Stimulated activated CD4-positive, alpha-beta T cell treated with anti-CD3 and anti-CD28 coated beads, Interleukin-4, amount 100 ng/mL, for 24 hours (primary cell): ENCODE measurements at regions not wholly inside any gene's neighbourhood (a gene's known extent, or its start where the extent isn't known, plus 50 kb on each side); places are given as distances from the start of the nearest gene placed in this dataset.
"Not testable (repeated sequence)": the region's sequence is repeated elsewhere in the genome, so short reads cannot be mapped to it uniquely, and the experiment has no call there.

Experiments
- DNase-seq: peaks from one replicate; pipeline ENCODE4 v3.0.0-alpha.2; 2020

DNA sequence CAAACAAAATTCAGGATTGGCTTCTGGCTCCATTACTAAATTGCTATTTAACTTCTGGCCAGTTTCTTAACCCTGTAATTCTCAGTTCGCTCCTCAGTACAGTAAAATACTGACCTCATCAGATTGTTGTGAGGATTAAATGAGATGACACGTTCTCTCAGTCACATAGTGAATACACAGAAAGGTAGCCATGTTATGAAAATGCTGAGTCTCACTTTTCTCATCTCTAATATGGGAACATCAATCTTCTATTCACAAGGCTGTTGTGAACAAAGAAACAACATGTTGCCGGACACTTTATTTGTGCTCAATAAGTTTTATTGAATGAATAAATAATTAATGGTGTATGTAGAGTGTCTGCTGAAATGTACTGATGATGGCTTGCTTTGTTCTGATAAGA lies 924.5 kb upstream of the GOT2 start:
- DNase-seq, result no peak

DNA sequence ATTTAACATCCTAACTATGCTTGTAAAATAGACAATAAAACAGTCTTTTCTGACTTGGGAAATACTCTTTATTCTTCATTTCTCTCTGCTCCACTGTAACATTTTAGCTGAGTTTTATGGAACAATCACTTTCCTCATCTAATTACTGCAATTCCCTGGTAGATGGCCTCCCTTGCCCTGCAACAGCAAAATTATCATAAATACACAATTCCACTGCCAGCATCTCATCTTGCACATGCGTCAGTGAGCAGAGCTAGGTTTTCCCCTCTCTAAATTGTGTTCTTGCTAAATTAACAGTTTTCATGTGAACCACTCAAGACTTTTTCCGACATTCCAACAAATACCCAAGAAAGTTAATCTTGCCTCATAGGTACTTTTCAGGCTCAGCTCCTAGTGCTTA lies 920.9 kb upstream of the GOT2 start:
- no peak for DNase-seq

DNA sequence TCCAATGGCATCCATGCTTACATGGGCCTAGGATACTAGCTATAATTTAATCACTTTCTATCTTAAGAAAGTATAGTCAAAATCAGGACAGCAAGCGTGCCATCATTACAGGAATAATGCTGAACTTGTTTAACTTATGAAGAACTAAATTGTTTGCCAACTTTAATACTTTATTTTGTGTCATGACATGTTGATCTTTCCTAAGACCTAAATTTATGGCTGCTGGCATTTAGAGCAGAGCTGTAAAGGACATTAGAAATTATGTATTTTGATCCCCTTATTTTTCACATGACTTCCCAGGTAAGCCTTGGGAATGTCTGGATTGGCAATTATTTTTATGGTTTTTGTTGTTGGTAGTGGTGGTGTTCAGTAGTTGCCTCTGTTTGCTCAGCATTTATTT lies 920.3 kb upstream of the GOT2 start:
- no peak for DNase-seq

DNA sequence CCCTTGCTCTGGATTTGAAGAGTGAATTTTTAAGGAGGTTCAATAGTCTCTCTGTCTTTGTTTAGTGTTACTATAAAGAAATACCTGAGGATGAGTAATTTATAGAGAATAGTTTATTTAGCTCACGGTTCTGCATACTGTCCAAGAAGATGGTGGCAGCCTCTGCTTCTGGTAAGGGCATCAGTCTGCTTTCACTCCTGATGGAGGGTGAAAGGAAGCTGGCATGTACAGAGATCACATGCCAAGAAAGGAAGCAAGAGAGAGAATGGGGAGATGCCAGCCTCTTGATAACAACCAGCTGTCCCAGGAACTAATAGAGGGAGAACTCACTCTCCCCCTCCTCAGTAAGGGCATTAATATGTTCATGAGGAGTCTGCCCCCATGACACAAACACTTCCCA lies 917.5 kb upstream of the GOT2 start:
- DNase-seq, result no peak

DNA sequence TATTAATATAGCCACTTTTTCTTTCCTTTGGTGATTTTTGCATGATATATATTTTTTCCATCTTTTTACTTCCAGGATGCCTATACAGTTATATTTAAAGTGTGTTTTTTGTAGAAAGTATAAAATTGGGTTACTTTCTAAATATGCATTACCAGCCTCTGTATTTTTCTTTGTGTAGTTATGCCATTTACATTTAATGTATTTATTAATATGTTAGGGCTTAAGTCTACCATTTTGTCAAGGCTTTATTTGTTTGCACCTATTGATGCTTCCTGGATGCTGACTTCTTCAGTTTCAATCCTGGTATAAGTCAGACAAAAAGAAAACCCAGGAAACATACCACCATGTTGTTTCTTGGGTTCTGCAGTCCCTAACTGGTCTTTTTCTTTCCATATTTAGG lies 911.1 kb upstream of the GOT2 start:
- DNase-seq, result no peak

DNA sequence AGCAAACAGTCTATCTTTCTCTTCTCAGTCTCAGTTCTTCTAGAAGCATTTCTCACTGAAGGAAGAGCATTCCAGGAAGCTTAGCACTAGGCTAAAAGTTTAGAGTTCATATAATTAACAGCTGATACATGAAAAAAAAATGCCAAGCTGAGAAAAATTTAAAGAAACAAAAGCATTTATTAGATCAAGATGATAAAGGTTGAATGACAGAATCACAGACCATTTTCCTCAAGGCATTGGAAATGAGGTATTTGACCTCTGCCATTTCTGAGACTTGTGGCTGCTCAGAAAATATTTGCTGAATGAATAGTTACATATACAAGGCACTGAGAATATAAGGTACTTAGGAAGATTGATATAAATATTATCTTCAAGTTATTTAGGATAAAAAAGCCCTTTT lies 901.6 kb upstream of the GOT2 start:
- no peak for DNase-seq

DNA sequence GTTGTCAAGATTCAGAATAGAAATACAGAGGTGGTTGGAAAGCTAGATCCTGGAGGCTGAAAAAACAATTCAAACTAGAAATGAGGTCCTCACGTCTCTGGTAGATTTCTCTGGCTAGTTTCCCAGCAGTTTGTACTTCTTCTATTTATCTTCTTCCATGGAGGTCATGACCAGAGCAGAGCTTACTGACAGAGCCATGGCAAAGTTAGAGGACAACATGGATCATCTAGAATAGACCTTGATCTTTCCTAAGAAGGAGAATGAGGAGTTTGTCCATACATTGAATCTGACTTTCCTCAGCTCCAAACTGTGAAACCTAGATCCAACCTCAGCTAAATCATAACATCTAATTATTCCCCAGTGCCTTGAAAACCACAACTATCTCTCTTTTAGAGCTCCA lies 900.8 kb upstream of the GOT2 start:
- DNase-seq, result no peak

DNA sequence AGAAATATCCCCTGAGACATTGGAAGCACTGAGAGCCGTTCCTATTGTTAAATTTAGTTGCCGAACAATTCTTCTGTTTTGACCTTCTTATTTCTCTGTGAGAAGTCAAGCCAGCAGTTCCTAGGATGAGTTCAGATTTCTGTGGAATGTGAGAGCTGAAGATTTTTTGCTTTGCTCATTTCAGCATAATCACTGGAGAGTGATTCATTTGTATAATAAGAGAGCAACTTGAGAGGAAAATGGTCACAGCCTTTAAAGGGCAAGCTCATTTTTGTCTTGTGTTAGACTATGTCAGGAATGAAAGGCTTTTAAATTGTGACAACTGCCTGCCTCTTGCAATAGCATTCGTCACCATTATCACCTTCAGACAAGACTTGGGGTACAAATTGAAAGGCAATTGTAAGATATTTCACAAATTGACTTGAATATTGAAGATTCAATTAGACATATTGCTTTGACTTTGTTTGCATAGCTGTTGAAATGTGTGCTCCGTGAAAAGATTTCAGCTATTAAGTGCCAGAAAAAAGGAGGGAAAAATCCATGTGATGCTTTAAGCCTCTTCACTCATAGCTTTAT lies 900.0 kb upstream of the GOT2 start:
- no peak for DNase-seq

DNA sequence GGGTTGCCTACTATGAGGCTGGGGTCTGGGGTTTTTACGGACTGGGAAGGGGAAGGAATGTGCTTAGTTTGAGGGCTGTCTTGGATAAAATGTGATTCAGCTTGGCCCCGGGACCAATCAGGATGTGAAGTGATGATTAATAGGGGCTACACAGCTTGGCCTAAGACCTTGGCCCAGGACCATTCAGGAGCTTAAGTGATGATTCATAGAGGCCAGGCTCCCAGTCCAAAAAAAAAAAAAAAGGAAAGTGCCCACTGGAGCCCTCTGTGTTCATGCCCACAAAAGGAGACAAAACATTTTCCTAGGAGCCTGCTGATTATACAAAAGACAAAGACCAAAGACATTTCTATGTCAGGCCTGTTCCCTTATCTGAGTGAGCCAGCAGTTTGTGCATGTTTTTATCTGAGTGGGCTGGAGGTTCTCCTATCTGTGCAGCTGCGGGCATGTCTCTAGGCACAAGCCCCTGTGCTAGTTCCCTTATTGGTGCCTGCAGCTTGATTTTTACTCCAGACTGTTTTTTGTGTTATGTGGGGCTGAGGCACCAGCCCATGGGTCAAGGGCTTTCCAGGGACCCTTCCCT lies 898.2 kb upstream of the GOT2 start:
- DNase-seq, result no peak

DNA sequence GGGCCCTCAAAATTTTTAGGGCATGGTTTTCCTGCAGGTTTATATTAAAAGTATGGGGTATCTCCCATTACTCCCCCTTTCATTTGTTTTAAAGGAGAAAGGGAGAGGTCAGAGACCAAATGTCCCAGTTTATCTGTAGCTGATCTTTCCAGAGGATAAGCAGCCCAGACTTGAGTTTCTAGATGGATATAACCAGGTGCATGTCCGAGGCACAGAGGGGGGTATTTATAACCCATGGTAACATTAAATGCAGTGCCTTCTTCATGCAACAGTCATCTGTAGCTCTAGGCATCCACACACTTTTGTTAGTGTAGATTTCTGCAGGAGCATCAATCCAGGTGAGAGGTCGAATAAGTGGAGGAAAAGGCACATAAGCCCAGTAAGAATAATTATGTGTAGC lies 890.3 kb upstream of the GOT2 start:
- not testable (repeated sequence) for DNase-seq

DNA sequence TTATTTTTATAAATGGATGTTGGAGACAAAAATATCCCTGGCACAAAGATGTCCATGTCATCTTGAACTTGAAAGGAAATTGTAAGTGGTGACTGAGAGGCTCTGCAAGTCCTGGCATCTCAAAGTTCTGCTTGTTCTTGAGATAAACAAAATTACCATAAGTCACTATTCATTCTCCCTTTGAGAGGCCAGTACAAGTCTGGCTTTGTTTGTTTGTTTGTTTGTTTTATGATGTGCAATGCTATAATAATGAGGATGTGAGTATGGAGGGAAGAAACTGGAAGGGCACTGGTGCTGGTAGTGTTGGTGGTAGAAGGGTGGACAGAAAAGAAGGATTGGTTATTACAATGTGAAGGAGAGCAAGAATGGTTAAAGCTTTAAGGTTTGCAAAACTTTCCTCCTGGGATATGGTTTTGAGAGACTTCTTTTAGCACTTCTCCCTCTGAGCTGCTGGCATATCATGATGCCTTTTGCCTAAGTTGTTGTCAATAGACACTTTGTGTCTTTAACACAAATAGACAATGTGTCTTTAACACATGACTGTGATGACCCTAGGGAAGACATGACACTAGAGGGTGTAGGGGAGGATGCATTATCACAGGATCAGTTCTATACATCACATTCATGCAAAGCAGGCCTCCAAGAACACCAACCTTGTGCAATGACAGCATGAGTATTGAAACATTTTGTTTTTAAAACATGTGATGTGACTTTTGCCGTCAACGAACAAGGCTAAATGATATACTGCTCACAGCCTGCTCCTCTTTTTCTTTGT lies 880.5 kb upstream of the GOT2 start:
- DNase-seq, result no peak

DNA sequence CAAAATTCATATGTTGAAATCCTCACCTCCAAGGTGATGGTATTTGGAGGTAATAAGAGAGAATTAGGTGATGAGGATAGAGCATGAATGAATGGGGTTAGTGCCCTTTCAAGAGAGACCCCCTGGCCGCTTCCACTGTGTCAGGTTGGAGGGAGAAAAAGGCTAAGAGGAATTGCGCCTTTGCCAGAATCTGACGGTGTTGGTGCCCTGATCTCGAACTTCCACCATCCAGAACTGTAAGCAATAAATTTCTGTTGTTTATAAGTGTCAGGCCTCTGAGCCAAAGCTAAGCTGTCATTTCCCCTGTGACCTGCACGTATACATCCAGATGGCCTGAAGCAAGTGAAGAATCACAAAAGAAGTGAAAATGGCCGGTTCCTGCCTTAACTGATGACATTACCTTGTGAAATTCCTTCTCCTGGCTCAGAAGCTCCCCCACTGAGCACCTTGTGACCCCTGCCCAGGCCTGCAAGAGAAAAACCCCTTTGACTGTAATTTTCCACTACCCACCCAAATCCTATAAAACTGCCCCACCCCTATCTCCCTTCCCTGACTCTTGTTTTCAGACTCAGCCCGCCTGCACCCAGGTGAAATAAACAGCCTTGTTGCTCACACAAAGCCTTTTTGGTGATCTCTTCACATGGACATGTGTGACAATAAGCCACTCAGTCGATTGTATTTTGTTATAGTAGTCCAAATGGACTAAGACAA lies 878.9 kb upstream of the GOT2 start:
- DNase-seq, result not testable (repeated sequence)

DNA sequence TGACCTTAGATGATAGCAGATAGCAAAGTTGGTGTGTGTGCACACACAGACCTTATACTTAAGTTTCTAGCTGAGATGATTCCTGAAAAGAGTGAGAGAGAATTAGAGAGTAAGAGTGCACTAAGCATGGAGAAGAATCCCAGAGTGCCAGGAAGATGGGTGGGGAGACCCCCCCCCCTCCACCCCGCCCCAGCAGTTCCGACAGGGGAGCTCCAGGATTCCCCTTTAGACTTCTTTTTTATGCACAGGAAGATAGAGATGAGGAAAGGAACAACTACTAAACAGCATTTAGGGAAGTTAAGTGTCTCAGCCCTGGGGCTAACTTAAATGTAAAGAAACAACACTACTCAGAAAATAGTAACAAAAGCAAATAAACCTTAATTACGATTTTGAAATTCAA lies 878.0 kb upstream of the GOT2 start:
- DNase-seq, result no peak

DNA sequence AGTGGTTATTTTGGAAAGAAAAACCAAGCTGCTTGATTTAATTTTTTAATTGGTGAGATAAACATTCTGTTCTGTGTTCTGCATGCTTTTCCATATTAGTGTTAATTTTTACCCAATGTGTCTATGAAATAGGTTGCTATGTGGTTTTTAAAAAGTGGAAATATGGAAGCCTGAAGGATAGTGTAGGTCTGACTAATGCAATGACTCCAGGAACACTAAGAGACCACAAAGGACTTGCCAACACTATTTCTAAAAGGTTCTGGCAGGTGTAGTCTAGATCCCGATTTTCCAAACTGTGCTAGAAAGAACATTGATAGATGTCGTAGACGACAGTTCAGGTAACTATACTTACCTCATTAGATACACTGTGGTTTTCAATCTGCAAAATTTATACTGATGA lies 877.4 kb upstream of the GOT2 start:
- no peak for DNase-seq

DNA sequence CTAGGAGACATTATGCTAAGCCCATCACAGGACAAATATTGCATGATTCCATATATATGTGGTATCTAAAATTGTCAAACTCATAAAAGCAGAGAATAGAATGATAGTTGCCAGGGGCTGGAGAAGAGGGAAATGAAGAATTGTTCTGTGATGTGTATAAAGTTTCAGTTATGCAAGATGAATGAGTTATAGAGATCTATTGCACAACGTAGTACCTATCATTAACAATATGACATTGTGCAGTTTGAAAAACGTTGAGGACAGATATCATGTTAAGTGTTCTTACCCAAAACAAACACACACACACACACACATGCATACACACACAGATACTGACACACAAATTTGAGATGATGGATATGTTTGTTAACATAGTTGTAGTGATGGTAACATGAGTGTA lies 871.6 kb upstream of the GOT2 start:
- no peak for DNase-seq

DNA sequence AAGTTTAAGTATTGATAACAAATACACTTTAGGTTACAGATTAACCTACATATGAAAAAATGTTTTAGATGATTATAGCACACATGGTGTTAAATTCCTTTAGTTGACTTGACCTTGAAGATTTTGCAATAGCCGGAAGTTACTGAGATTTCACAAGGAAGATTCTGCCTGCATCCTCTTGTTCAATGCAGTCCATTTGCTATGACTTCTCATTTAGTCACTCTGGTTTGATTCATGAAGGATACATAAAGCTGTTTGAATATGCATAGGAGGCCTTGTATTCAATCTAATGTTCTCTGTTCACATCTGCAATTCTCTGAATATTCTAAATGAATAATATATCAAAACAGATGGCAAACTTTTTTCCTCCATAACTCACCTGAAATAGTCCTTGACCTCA lies 870.2 kb upstream of the GOT2 start:
- DNase-seq, result no peak

DNA sequence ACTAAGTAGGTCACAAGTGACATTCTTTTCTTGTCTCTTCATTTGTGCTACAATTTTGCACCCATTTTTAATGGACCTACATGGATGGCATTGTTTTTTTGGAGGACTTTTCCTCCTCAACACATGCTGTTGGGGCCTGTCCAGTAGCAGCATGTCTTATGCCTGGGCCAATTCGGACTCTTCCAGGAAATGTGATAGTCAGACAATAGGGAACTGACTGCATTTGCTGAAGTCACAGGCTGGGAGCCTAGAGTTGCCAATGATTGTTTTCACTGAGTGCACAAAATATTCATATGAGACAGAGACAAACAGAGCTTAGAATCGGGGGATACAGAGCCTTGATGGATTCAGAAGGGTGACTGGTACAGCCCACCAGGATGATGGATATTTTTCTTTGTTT lies 867.3 kb upstream of the GOT2 start:
- no peak for DNase-seq

DNA sequence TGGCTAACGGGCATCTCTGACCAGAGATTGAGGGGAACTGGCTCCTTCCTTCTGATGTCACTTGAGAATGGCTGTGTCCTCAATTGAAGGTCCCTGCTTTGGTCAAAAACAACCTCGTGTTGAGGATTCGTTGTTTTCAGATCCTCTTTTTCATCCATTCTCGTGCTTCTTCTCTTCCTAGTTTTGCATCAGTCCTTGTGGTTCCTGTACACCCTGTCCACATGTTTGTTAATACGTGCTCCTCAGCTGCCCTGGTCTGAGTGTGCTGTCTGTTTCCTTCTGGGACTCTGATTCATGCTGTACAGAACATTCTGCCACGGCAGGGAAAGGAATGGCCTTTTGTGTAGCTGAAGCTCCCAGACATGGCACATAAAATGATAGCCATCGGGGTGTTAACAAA lies 863.2 kb upstream of the GOT2 start:
- no peak for DNase-seq

DNA sequence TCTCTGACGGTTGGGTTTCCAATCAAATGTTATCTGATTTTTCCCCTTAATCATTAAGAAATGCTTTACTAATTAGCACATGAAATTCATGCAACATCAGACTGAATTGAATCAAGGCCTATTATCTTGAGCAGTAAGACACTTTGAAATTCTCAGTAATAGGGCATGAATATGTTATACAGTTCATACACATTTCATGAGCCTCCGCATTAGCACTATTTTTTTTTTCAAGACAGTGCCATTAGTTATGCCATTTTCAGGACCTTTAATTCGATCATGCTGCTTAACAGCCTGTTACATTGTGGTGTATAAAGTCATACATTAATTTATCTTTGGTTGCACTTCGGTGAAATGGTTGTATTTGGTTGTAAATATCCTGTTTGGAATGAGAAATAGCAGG lies 862.6 kb upstream of the GOT2 start:
- DNase-seq, result no peak

DNA sequence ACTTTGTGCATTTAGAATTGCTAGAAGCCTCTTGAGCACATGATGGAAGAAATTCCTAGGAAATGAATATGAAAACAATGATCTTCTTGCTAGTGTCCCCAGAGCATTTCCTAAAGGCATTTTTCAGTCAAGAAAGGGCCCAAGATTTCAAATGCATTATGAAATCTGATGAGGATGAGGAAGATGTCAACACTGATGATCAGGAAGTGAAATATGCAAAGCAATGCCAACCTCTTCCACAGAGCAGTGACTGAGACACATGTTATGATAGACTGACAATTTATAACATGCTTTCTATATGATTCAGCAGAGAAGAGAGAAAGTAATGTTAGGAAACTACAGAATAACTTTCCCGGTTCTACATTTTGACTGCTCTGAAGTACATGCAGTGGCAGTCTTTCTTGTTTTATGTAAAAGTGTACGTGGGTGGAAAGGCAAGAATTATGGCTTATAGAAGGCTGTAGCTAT lies 859.1 kb upstream of the GOT2 start:
- DNase-seq, result no peak

DNA sequence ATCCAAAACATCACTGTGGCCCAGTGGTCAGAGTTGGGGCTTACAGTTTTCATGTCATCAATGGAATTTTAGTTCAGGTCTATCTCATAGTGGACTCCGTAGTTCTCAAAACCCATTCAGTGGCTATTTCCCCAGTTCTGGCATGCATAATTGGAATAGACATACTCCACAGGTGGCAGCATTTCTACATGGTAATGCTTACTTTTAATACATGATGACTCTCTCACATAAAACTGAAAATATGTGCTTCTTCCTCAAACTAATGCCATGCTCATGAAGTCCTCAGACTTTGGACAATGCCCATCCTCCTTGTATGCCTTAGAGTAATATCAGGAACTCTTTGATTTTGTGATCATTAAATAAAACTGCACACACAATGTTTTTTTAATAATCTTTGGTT lies 857.4 kb upstream of the GOT2 start:
- DNase-seq, result no peak

DNA sequence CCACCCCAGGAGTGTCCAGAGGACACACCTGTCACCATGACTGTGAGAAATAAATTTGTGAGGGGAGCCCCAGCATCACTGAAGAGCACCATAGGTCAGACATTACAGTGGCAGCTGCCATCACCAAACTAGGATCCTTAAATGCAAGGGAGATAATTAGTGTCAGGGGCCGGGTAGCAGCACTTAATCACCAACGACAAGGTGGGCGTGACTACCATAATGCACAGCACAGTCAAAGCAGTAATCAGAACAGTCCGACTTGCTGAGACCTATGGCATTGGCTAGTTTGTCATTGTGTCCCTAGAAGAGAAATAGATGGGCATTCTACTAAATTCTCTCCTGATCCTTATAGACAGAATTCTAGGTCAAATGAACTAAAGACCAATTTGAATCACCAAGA lies 856.7 kb upstream of the GOT2 start:
- no peak for DNase-seq

DNA sequence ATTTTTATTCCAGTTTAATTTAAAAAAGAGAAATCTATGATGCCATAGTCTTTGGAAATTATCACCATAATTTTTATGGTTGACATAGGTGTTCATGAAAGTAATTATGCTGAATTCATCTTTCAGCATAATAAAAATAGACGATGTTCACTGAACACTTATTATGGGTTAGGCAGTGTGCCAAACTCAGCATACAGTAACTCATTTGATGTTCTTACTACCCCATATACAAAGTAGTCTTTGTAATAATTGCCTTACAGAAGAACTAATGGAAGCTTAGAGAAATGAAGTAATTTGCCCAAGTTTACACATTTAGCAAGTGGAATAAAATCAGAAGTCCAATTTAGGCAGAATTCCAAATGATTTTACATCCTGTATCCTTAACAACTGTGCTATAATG lies 852.2 kb upstream of the GOT2 start:
- no peak for DNase-seq

DNA sequence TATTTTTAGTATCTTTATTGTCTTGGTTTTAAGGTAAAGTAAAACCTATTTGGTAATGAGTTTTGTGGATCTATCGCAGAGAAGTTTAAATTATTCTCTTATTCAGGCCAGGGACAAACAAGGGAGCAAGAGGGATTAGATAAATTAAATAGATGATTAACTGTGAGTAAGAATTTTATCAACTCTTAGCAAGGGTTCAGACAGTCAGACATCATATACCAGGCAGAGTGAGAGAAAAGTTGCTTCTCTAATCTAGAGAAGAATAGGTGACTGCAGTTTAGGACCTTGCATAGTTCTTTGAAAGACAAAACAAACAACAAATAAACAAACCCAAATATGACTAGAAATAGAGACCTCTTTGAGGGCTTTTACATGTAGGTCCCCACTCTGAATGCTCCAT lies 840.2 kb upstream of the GOT2 start:
- DNase-seq, result no peak
